Hepatocyte (in vitro differentiated cells): ENCODE measurements at regions not wholly inside any gene's neighbourhood (a gene's known extent, or its start where the extent isn't known, plus 50 kb on each side); places are given as distances from the start of the nearest gene placed in this dataset.

ENCODE experiments used
- CTCF ChIP-seq: fragments of 200-600 bp; sonication (generic); IDR thresholded peaks from 2 replicates; pipeline ENCODE4 v1.5.1; 2016; ENCODE audit warnings: antibody characterized with exemption, mild to moderate bottlenecking; ENCODE audit not compliant: poor library complexity
- EZH2phosphoT487 ChIP-seq: fragments of 200-600 bp; sonication (generic); IDR thresholded peaks from one replicate; pipeline ENCODE4 v1.6.1; 2018; ENCODE audit warnings: antibody characterized with exemption, mild to moderate bottlenecking, low read depth, moderate library complexity; ENCODE audit not compliant: unreplicated experiment, severe bottlenecking

- TF ChIP-seq CTCF (no peak), EZH2phosphoT487 (no peak)
Measured at GRCh38 chr10:118455181-118455695, 113.1 kb upstream of the FAM204A start.
